Right hindlimb (tissue), 1 donor: ENCODE measurements at regions not wholly inside any gene's neighbourhood (a gene's known extent, or its start where the extent isn't known, plus 50 kb on each side); places are given as distances from the start of the nearest gene placed in this dataset.

ENCODE experiments used
- DNase-seq: peaks from one replicate; pipeline ENCODE4 v3.0.0-alpha.2; 2018

- DNase-seq = peak; percentile 44
Measured at GRCh38 chr10:30116041-30116491, 56.7 kb upstream of the JCAD start.

- DNase-seq = no peak
Measured at GRCh38 chr10:30115626-30115940, 56.2 kb upstream of the JCAD start.

GRCh38 chr10:30114881-30115625 is 55.7 kb upstream of the JCAD start:
- DNase-seq = peak; percentile 39

- DNase-seq = no peak
Measured at GRCh38 chr10:30114401-30114800, 55.0 kb upstream of the JCAD start.

- DNase-seq = no peak
Measured at GRCh38 chr10:30111340-30112022, 52.1 kb upstream of the JCAD start.
